Peyer's patch (tissue), 4 donors: ENCODE measurements at regions not wholly inside any gene's neighbourhood (a gene's known extent, or its start where the extent isn't known, plus 50 kb on each side); places are given as distances from the start of the nearest gene placed in this dataset.

Experiments
- CTCF ChIP-seq, 6 experiments: fragments of 450-650 bp in 4 of 6; fragments of 200-600 bp in 2 of 6; sonication (generic) in 1 of 6; IDR thresholded peaks; one replicate each; pipeline ENCODE4 v1.5.1; 2017 to 2019; ENCODE audit warnings: antibody characterized with exemption in 6 of 6, mild to moderate bottlenecking in 3 of 6, moderate library complexity in 1 of 6
- POLR2A ChIP-seq, 2 donors: fragments of 450-650 bp; IDR thresholded peaks; one replicate each; pipeline ENCODE4 v1.5.1; 2017; ENCODE audit warnings: antibody characterized with exemption in 2 of 2, mild to moderate bottlenecking in 2 of 2, moderate library complexity in 2 of 2

GRCh38 chr6:16852671-16853070, 91.4 kb upstream of the ATXN1 start:
- TF ChIP-seq CTCF (IDR thresholded peaks at IDR 0.05) (no peak), POLR2A (IDR thresholded peaks at IDR 0.05) (no peak)
